IMR-90 (cell line): ENCODE measurements at regions not wholly inside any gene's neighbourhood (a gene's known extent, or its start where the extent isn't known, plus 50 kb on each side); places are given as distances from the start of the nearest gene placed in this dataset.

Experiments used
- ATAC-seq: fragments of 200-7000 bp; cut with Tn5 transposase; 2 replicates; pipeline ENCODE4 v1.9.1; 2020; ENCODE audit warnings: low read depth, mild to moderate bottlenecking, moderate library complexity
- BruUV-seq: library from RNA; stranded (reverse); fragments of 400-500 nt; replicated peaks from 2 replicates; lab custom pipeline; 2021; lab: Mats Ljungman, UMichigan
- CTCF ChIA-PET: fragments of 300-600 bp; formaldehyde crosslinking; extraction: SDS; loops from one replicate; lab custom pipeline; 2021; ENCODE audit warnings: antibody characterized with exemption; lab: Yijun Ruan, JAX
- POLR2A ChIA-PET: fragments of 300-600 bp; sonication (Branson Sonifier 250); formaldehyde crosslinking; loops from one replicate; lab custom pipeline; 2022; ENCODE audit warnings: antibody characterized with exemption; ENCODE audit not compliant: unreplicated experiment; lab: Charles Lee
- DNase-seq: peaks from one replicate; pipeline ENCODE4 v3.0.0; 2013
- H2AFZ ChIP-seq: replicated peaks from 2 replicates; pipeline ENCODE3; 2013; ENCODE audit warnings: low read length, mild to moderate bottlenecking; ENCODE audit not compliant: poor library complexity
- H2AK5ac ChIP-seq: 2 replicates; pipeline ENCODE4 v1.6.1; 2013; ENCODE audit warnings: low read depth, low read length, inconsistent platforms
- H2AK9ac ChIP-seq: replicated peaks from 2 replicates; pipeline ENCODE3; 2013; ENCODE audit warnings: mild to moderate bottlenecking, low read depth, low read length, moderate library complexity; ENCODE audit not compliant: poor library complexity
- H2BK120ac ChIP-seq: 2 replicates; pipeline ENCODE4 v1.6.1; 2013; ENCODE audit warnings: low read depth, low read length, inconsistent platforms
- H2BK15ac ChIP-seq: 3 replicates; pipeline ENCODE4 v1.6.1; 2013; ENCODE audit warnings: low read depth, low read length, inconsistent platforms
- H2BK20ac ChIP-seq: 2 replicates; pipeline ENCODE4 v1.6.1; 2013; ENCODE audit warnings: low read depth, mild to moderate bottlenecking, inconsistent platforms, low read length, moderate library complexity
- H2BK5ac ChIP-seq: 2 replicates; pipeline ENCODE4 v1.6.1; 2013; ENCODE audit warnings: mild to moderate bottlenecking, low read depth, low read length, inconsistent platforms; ENCODE audit not compliant: poor library complexity, severe bottlenecking
- H3K14ac ChIP-seq: replicated peaks from 2 replicates; pipeline ENCODE4 v1.6.1; 2013; ENCODE audit warnings: low read depth, low read length, inconsistent platforms
- H3K18ac ChIP-seq: 2 replicates; pipeline ENCODE4 v1.6.1; 2013; ENCODE audit warnings: low read depth, low read length, control low read depth
- H3K23ac ChIP-seq: 2 replicates; pipeline ENCODE4 v1.6.1; 2013; ENCODE audit warnings: low read depth, low read length, inconsistent platforms
- H3K27ac ChIP-seq: 2 replicates; pipeline ENCODE4 v1.5.1; 2013; ENCODE audit warnings: mild to moderate bottlenecking, control low read depth, low read length; ENCODE audit not compliant: insufficient read depth
- H3K27me3 ChIP-seq: 2 replicates; pipeline ENCODE4 v1.6.1; 2013; ENCODE audit warnings: low read length; ENCODE audit not compliant: control insufficient read depth, insufficient read depth
- H3K36me3 ChIP-seq: 2 replicates; pipeline ENCODE4 v1.6.1; 2013; ENCODE audit warnings: low read length, mixed read lengths; ENCODE audit not compliant: control insufficient read depth, insufficient read depth
- H3K4ac ChIP-seq: 2 replicates; pipeline ENCODE4 v1.6.1; 2013; ENCODE audit warnings: low read depth, low read length, inconsistent platforms
- H3K4me1 ChIP-seq: 2 replicates; pipeline ENCODE4 v1.6.1; 2013; ENCODE audit warnings: low read length, mixed read lengths; ENCODE audit not compliant: control insufficient read depth, insufficient read depth
- H3K4me2 ChIP-seq: 2 replicates; pipeline ENCODE4 v1.6.1; 2013; ENCODE audit warnings: low read depth, mild to moderate bottlenecking, control low read depth, low read length, moderate library complexity
- H3K4me3 ChIP-seq: 2 replicates; pipeline ENCODE4 v1.5.1; 2013; ENCODE audit warnings: low read depth, mild to moderate bottlenecking, control low read depth, low read length, moderate library complexity; ENCODE audit not compliant: insufficient read depth
- H3K56ac ChIP-seq: 2 replicates; pipeline ENCODE4 v1.6.1; 2013; ENCODE audit warnings: low read length, inconsistent platforms; ENCODE audit not compliant: insufficient read depth; ENCODE audit errors: extremely low read depth
- H3K79me1 ChIP-seq, 2 experiments: 2 replicates each; pipeline ENCODE4 v1.6.1; 2013; ENCODE audit warnings: low read length in 2 of 2, inconsistent platforms in 1 of 2, low read depth in 1 of 2
- H3K9ac ChIP-seq: 2 replicates; pipeline ENCODE4 v1.6.1; 2013; ENCODE audit warnings: low read depth, low read length, control low read depth
- H3K9me1 ChIP-seq: 2 replicates; pipeline ENCODE4 v1.6.1; 2013; ENCODE audit warnings: low read length, inconsistent platforms; ENCODE audit not compliant: insufficient read depth
- H3K9me3 ChIP-seq: 2 replicates; pipeline ENCODE4 v1.6.1; 2013; ENCODE audit warnings: low read length; ENCODE audit not compliant: control insufficient read depth, insufficient read depth
- H4K20me1 ChIP-seq: 2 replicates; pipeline ENCODE4 v1.6.1; 2013; ENCODE audit warnings: low read length, inconsistent platforms; ENCODE audit not compliant: insufficient read depth
- H4K5ac ChIP-seq: 2 replicates; pipeline ENCODE4 v1.6.1; 2013; ENCODE audit warnings: mild to moderate bottlenecking, low read depth, low read length, control low read depth
- H4K8ac ChIP-seq, 2 experiments: 2 replicates each; pipeline ENCODE4 v1.6.1; 2013; ENCODE audit warnings: low read depth in 2 of 2, low read length in 2 of 2, control low read depth in 1 of 2, inconsistent platforms in 1 of 2
- H4K91ac ChIP-seq: 2 replicates; pipeline ENCODE4 v1.6.1; 2013; ENCODE audit warnings: low read depth, low read length, inconsistent platforms; ENCODE audit not compliant: insufficient read depth
- NFE2L2 ChIP-seq: fragments of 150-350 bp; IDR thresholded peaks from 2 replicates; pipeline ENCODE4 v1.6.1; 2016; ENCODE audit warnings: low read depth, mild to moderate bottlenecking, low read length
- RFX5 ChIP-seq: IDR thresholded peaks from 2 replicates; pipeline ENCODE4 v1.8.0; 2012; ENCODE audit warnings: low read depth, mild to moderate bottlenecking, low read length, moderate library complexity
- WGBS, 2 experiments: methylation state at CpG; one replicate each; pipeline versions ENCODE4 v1.1.5 to v1.1.7; 2013; ENCODE audit warnings: missing lambda C conversion rate in 2 of 2; ENCODE audit not compliant: insufficient read length in 1 of 2; ENCODE audit errors: extremely low coverage in 2 of 2; 5-methylcytosine and 5-hydroxymethylcytosine counted together
- dilution Hi-C: fragments of 300-500 bp; cut with HindIII; formaldehyde crosslinking; loops from one replicate; pipeline ENCODE4 v1.14.3; 2018; ENCODE audit warnings: low sequenced_read_pairs; ENCODE audit not compliant: unreplicated experiment
- in situ Hi-C: fragments of 300-500 bp; cut with MboI; formaldehyde crosslinking; loops from 3 replicates; pipeline ENCODE4 v1.14.3; 2019; ENCODE audit warnings: low sequenced_read_pairs, inconsistent platforms, mixed read lengths
- intact Hi-C: fragments of 100-400 bp; cut with micrococcal nuclease; formaldehyde crosslinking; loops from 2 replicates; pipeline ENCODE4 v1.10.0; 2022

- H2BK20ac ChIP-seq: no peak overlapping the region
- no peak overlapping the region for H2BK15ac ChIP-seq
- H3K14ac ChIP-seq: no peak overlapping the region
- no peaks in the 10 kb centered on the region for H4K20me1 ChIP-seq
- intact Hi-C loops (no loop called here), dilution Hi-C loops (no loop called here), in situ Hi-C loops (no loop called here)
- H3K4me2 ChIP-seq: no peak overlapping the region
- no peak overlapping the region for H3K18ac ChIP-seq
- H3K56ac ChIP-seq: no peak overlapping the region
- H2BK120ac ChIP-seq: no peak overlapping the region
- no peaks in the 10 kb centered on the region for H3K36me3 ChIP-seq
- no peak overlapping the region for H3K4me3 ChIP-seq
- BruUV-seq: no TSS peak
- no peak overlapping the region for H2AK9ac ChIP-seq
- H3K27ac ChIP-seq: no peak overlapping the region
- no peaks in the 10 kb centered on the region for H3K79me1 ChIP-seq
- ChIA-PET CTCF (no interaction called here), POLR2A (interaction anchor here (0.7 kb wide), 1 partner anchor 16 kb away, joined by 3 read pairs; no protein-coding TSS in a partner anchor)
- no peaks in the 10 kb centered on the region for H3K9me1 ChIP-seq
- H3K27me3 ChIP-seq: no peaks in the 10 kb centered on the region
- ATAC-seq (no peak), DNase-seq (peak; percentile 2)
- H3K9ac ChIP-seq: no peak overlapping the region
- H3K9me3 ChIP-seq: no peaks in the 10 kb centered on the region
- H4K8ac ChIP-seq: no peak overlapping the region
- no peak overlapping the region for H2AFZ ChIP-seq
- H4K91ac ChIP-seq: no peak overlapping the region
- H2BK5ac ChIP-seq: no peak overlapping the region
- peak; percentile 40; the same call in 1 of the 2 replicates for TF ChIP-seq NFE2L2
- TF ChIP-seq RFX5: no peak
- H4K5ac ChIP-seq: no peak overlapping the region
- WGBS, 2 experiments: no CpG with 5 or more reads among the region's 1 CpG
- no peaks in the 10 kb centered on the region for H3K4me1 ChIP-seq
- no peak overlapping the region for H3K23ac ChIP-seq
- H2AK5ac ChIP-seq: no peak overlapping the region
- H3K4ac ChIP-seq: no peak overlapping the region
Measured at GRCh38 chr2:13091455-13091854, 374.7 kb downstream of the TRIB2 start.
